ENCODE measurements at regions not wholly inside any gene's neighbourhood (a gene's known extent, or its start where the extent isn't known, plus 50 kb on each side); places are given as distances from the start of the nearest gene placed in this dataset.

DNA sequence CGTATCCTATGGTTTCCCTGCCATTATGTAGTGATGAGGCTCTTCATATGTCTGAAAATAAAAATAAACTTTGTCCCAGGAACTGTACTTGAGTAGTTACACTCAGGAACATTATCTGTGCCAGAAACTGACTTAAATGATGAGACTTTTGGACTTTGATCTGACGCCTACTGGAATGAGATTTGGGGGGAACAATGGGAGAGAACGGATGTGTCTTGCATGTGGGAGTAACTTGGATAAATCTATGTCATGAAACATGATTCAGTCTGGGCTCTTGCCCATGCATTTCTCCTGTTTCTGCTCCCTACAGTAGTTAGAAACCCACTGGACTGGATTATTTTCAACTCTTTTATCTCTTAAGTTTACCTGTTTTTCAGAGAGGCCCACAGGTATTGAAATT lies 2351.4 kb downstream of the PCDH7 start:
- Histone ChIP-seq H3K9me3 (peaks cover 0 to 21% (median 6%) of the 10 kb centered on the region in 11 donors), H3K27ac (no peak overlapping the region), H3K4me3 (no peak overlapping the region), H3K36me3 (no peaks in the 10 kb centered on the region), H3K4me1 (no peaks in the 10 kb centered on the region), H3K27me3 (no peaks in the 10 kb centered on the region)
- intact Hi-C loops (cut with DNase I): no loop called here
- no peak for DNase-seq
- no peak for ATAC-seq
- no peak for TF ChIP-seq CTCF (IDR thresholded peaks at IDR 0.05)
- WGBS, 2 donors: 48 to 62% methylated on average over 3 of the region's 3 CpGs

- no peak overlapping the region for H3K4me3 ChIP-seq
- no peaks in the 10 kb centered on the region for H3K27me3 ChIP-seq
- no peak for ATAC-seq
- peaks cover 0 to 21% (median 6%) of the 10 kb centered on the region in 11 donors for H3K9me3 ChIP-seq
- 42 to 58% methylated on average over 5 of the region's 5 CpGs for WGBS, 2 donors
- H3K27ac ChIP-seq: no peak overlapping the region
- intact Hi-C loops (cut with DNase I): no loop called here
- no peaks in the 10 kb centered on the region for H3K36me3 ChIP-seq
- DNase-seq: no peak
- no peak for TF ChIP-seq CTCF (IDR thresholded peaks at IDR 0.05)
- H3K4me1 ChIP-seq: no peaks in the 10 kb centered on the region
Observed at GRCh38 chr4:33072298-33073089, 2352.3 kb downstream of the PCDH7 start.

- Histone ChIP-seq H3K36me3 (no peaks in the 10 kb centered on the region), H3K9me3 (peaks cover 0 to 17% (median 2%) of the 10 kb centered on the region in 11 donors), H3K4me3 (no peak overlapping the region), H3K27ac (no peak overlapping the region), H3K27me3 (no peaks in the 10 kb centered on the region), H3K4me1 (no peaks in the 10 kb centered on the region)
- TF ChIP-seq CTCF (IDR thresholded peaks at IDR 0.05): no peak
- DNase-seq (no peak), ATAC-seq (no peak)
- 51 to 68% methylated on average over 1 of the region's 1 CpG for WGBS, 2 donors
- intact Hi-C loops (cut with DNase I): no loop called here
Observed at GRCh38 chr4:33073811-33074210, 2353.6 kb downstream of the PCDH7 start.

DNA sequence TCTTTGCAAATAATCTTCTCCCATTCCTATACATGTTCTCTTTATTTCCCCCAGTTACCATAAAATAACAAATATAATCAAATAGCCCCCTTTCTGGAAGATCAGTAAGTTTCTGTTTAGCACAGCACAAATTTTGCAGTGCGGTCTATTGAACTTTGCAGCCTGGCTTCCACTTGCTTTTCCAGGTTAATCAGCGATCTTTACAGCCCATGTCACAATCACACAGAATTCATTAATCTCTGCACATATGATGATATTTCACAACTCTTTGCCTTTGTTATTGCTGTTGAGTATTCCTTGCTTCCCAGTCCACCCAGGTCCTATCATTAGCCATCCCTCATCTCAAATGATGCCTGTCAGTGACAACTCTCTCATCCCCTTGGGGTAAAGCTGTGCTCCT lies 2358.0 kb downstream of the PCDH7 start:
- no peak overlapping the region for H3K4me3 ChIP-seq
- WGBS, 2 donors: 95 to 99% methylated on average over 2 of the region's 2 CpGs
- no peaks in the 10 kb centered on the region for H3K27me3 ChIP-seq
- TF ChIP-seq CTCF (IDR thresholded peaks at IDR 0.05): no peak
- no peaks in the 10 kb centered on the region for H3K4me1 ChIP-seq
- DNase-seq (no peak), ATAC-seq (no peak)
- H3K27ac ChIP-seq: no peak overlapping the region
- H3K9me3 ChIP-seq: no peaks in the 10 kb centered on the region
- no peaks in the 10 kb centered on the region for H3K36me3 ChIP-seq
- intact Hi-C loops (cut with DNase I): no loop called here
